Skin epidermis (tissue), 12 donors: ENCODE measurements at regions not wholly inside any gene's neighbourhood (a gene's known extent, or its start where the extent isn't known, plus 50 kb on each side); places are given as distances from the start of the nearest gene placed in this dataset.

Experiments
- H3K27ac ChIP-seq, 21 experiments: fragments of 200-600 bp; sonication (generic) in 11 of 21; one replicate each; pipeline ENCODE4 v1.5.0; 2020; ENCODE audit warnings: mild to moderate bottlenecking in 3 of 21, inconsistent platforms in 2 of 21, moderate library complexity in 2 of 21
- H3K4me3 ChIP-seq, 7 experiments: fragments of 200-600 bp; sonication (generic) in 2 of 7; one replicate each; pipeline ENCODE4 v1.5.0; 2020; ENCODE audit warnings: inconsistent platforms in 2 of 7, mild to moderate bottlenecking in 2 of 7, moderate library complexity in 1 of 7

GRCh38 chr18:41579185-41579584 is 375.8 kb upstream of the PIK3C3 start:
- H3K4me3 ChIP-seq = no peak overlapping the region
- no peak overlapping the region for H3K27ac ChIP-seq

GRCh38 chr18:41577529-41577928 is 377.5 kb upstream of the PIK3C3 start:
- no peak overlapping the region for H3K27ac ChIP-seq
- no peak overlapping the region for H3K4me3 ChIP-seq

GRCh38 chr18:41576643-41577042 is 378.4 kb upstream of the PIK3C3 start:
- Histone ChIP-seq H3K4me3 (no peak overlapping the region), H3K27ac (no peak overlapping the region)

GRCh38 chr18:41569867-41570266 is 385.2 kb upstream of the PIK3C3 start:
- H3K4me3 ChIP-seq = no peak overlapping the region
- no peak overlapping the region for H3K27ac ChIP-seq

GRCh38 chr18:41561961-41562360 is 393.1 kb upstream of the PIK3C3 start:
- H3K27ac ChIP-seq = no peak overlapping the region

GRCh38 chr18:41558715-41559114 is 396.3 kb upstream of the PIK3C3 start:
- no peak overlapping the region for H3K27ac ChIP-seq

More at GRCh38 chr18:41561961-41562360, 393.1 kb upstream of the PIK3C3 start:
- H3K4me3 ChIP-seq = no peak overlapping the region

GRCh38 chr18:41553716-41554115 is 401.3 kb upstream of the PIK3C3 start:
- H3K4me3 ChIP-seq = no peak overlapping the region
- no peak overlapping the region for H3K27ac ChIP-seq

More at GRCh38 chr18:41558715-41559114, 396.3 kb upstream of the PIK3C3 start:
- no peak overlapping the region for H3K4me3 ChIP-seq

GRCh38 chr18:41548521-41549260 is 406.3 kb upstream of the PIK3C3 start:
- no peak overlapping the region for H3K27ac ChIP-seq
- H3K4me3 ChIP-seq = no peak overlapping the region

- Histone ChIP-seq H3K27ac (no peak overlapping the region), H3K4me3 (no peak overlapping the region)
Observed at GRCh38 chr18:41545091-41545888, 409.7 kb upstream of the PIK3C3 start.

GRCh38 chr18:41543815-41544214 is 411.2 kb upstream of the PIK3C3 start:
- no peak overlapping the region for H3K4me3 ChIP-seq
- no peak overlapping the region for H3K27ac ChIP-seq

GRCh38 chr18:41540237-41540871 is 414.7 kb upstream of the PIK3C3 start:
- no peak overlapping the region for H3K27ac ChIP-seq

GRCh38 chr18:41538751-41539150 is 416.3 kb upstream of the PIK3C3 start:
- Histone ChIP-seq H3K4me3 (no peak overlapping the region), H3K27ac (no peak overlapping the region)

More at GRCh38 chr18:41540237-41540871, 414.7 kb upstream of the PIK3C3 start:
- H3K4me3 ChIP-seq = no peak overlapping the region

- H3K27ac ChIP-seq = no peak overlapping the region
- H3K4me3 ChIP-seq = no peak overlapping the region
Observed at GRCh38 chr18:41537666-41538065, 417.4 kb upstream of the PIK3C3 start.

GRCh38 chr18:41532344-41533086 is 422.5 kb upstream of the PIK3C3 start:
- no peak overlapping the region for H3K27ac ChIP-seq

GRCh38 chr18:41530970-41531369 is 424.1 kb upstream of the PIK3C3 start:
- Histone ChIP-seq H3K27ac (no peak overlapping the region), H3K4me3 (no peak overlapping the region)

More at GRCh38 chr18:41532344-41533086, 422.5 kb upstream of the PIK3C3 start:
- no peak overlapping the region for H3K4me3 ChIP-seq

- Histone ChIP-seq H3K4me3 (no peak overlapping the region), H3K27ac (no peak overlapping the region)
Observed at GRCh38 chr18:41529093-41529492, 425.9 kb upstream of the PIK3C3 start.

GRCh38 chr18:41526054-41526453 is 429.0 kb upstream of the PIK3C3 start:
- Histone ChIP-seq H3K27ac (no peak overlapping the region), H3K4me3 (no peak overlapping the region)

- Histone ChIP-seq H3K27ac (no peak overlapping the region), H3K4me3 (no peak overlapping the region)
Observed at GRCh38 chr18:41524674-41525470, 430.2 kb upstream of the PIK3C3 start.

- Histone ChIP-seq H3K27ac (no peak overlapping the region), H3K4me3 (no peak overlapping the region)
Observed at GRCh38 chr18:41517142-41517541, 437.9 kb upstream of the PIK3C3 start.
